BE2C (cell line): ENCODE measurements at regions not wholly inside any gene's neighbourhood (a gene's known extent, or its start where the extent isn't known, plus 50 kb on each side); places are given as distances from the start of the nearest gene placed in this dataset.

Experiments
- DNase-seq: peaks from one replicate; pipeline ENCODE4 v3.0.0-alpha.2; 2020
- H3K27me3 ChIP-seq: fragments of 250-450 bp; sonication (Bioruptor Pico); 2 replicates; pipeline ENCODE4 v1.5.1; 2020; ENCODE audit warnings: mild to moderate bottlenecking
- H3K36me3 ChIP-seq: fragments of 250-450 bp; sonication (Bioruptor Pico); 2 replicates; pipeline ENCODE4 v1.5.1; 2020; ENCODE audit warnings: mild to moderate bottlenecking
- H3K4me1 ChIP-seq: fragments of 250-450 bp; sonication (Bioruptor Pico); 2 replicates; pipeline ENCODE4 v1.5.1; 2020
- H3K4me3 ChIP-seq: 2 replicates; pipeline ENCODE4 v1.5.1; 2011; ENCODE audit warnings: low read depth, low read length
- H3K9me3 ChIP-seq: fragments of 250-450 bp; sonication (Bioruptor Pico); 2 replicates; pipeline ENCODE4 v1.5.1; 2020
- CTCF ChIP-seq: IDR thresholded peaks from 2 replicates; pipeline ENCODE4 v1.5.1; 2012; ENCODE audit warnings: mild to moderate bottlenecking, low read depth, low read length

- Histone ChIP-seq H3K4me1 (peaks cover 9% of the 10 kb centered on the region; the same call in 1 of the 2 replicates), H3K4me3 (no peak overlapping the region), H3K9me3 (no peaks in the 10 kb centered on the region), H3K36me3 (no peaks in the 10 kb centered on the region), H3K27me3 (no peaks in the 10 kb centered on the region)
- no peak for TF ChIP-seq CTCF
- DNase-seq = peak; percentile 5
Observed at GRCh38 chr2:194090251-194090905, 1566.6 kb upstream of the SLC39A10 start.

- Histone ChIP-seq H3K9me3 (no peaks in the 10 kb centered on the region), H3K4me1 (peaks cover 9% of the 10 kb centered on the region; the same call in 1 of the 2 replicates), H3K27me3 (no peaks in the 10 kb centered on the region), H3K36me3 (no peaks in the 10 kb centered on the region), H3K4me3 (no peak overlapping the region; the same call in 1 of the 2 replicates)
- peak; percentile 24 for DNase-seq
- no peak for TF ChIP-seq CTCF
Observed at GRCh38 chr2:194087089-194087958, 1569.7 kb upstream of the SLC39A10 start.

- Histone ChIP-seq H3K36me3 (no peaks in the 10 kb centered on the region), H3K9me3 (no peaks in the 10 kb centered on the region), H3K27me3 (no peaks in the 10 kb centered on the region), H3K4me3 (no peak overlapping the region), H3K4me1 (peaks cover 9% of the 10 kb centered on the region; the same call in 1 of the 2 replicates)
- no peak for TF ChIP-seq CTCF
- no peak for DNase-seq
Observed at GRCh38 chr2:194086129-194086528, 1570.9 kb upstream of the SLC39A10 start.

GRCh38 chr2:194079989-194080388, 1577.0 kb upstream of the SLC39A10 start:
- no peaks in the 10 kb centered on the region; the same call in 1 of the 2 replicates for H3K4me1 ChIP-seq
- no peaks in the 10 kb centered on the region for H3K27me3 ChIP-seq
- H3K4me3 ChIP-seq = no peak overlapping the region
- no peak for TF ChIP-seq CTCF
- no peaks in the 10 kb centered on the region for H3K9me3 ChIP-seq
- DNase-seq = no peak
- no peaks in the 10 kb centered on the region for H3K36me3 ChIP-seq

GRCh38 chr2:194077366-194077765, 1579.7 kb upstream of the SLC39A10 start:
- no peaks in the 10 kb centered on the region for H3K9me3 ChIP-seq
- no peak for TF ChIP-seq CTCF
- no peaks in the 10 kb centered on the region for H3K36me3 ChIP-seq
- no peak overlapping the region for H3K4me3 ChIP-seq
- no peak for DNase-seq
- no peaks in the 10 kb centered on the region for H3K27me3 ChIP-seq
- H3K4me1 ChIP-seq = no peaks in the 10 kb centered on the region

GRCh38 chr2:194062401-194062800, 1594.6 kb upstream of the SLC39A10 start:
- Histone ChIP-seq H3K9me3 (no peaks in the 10 kb centered on the region), H3K27me3 (no peaks in the 10 kb centered on the region), H3K4me1 (no peaks in the 10 kb centered on the region), H3K36me3 (no peaks in the 10 kb centered on the region), H3K4me3 (no peak overlapping the region)
- no peak for DNase-seq
- TF ChIP-seq CTCF = no peak
